HepG2 (cell line): ENCODE measurements at regions not wholly inside any gene's neighbourhood (a gene's known extent, or its start where the extent isn't known, plus 50 kb on each side); places are given as distances from the start of the nearest gene placed in this dataset.

Source experiments
- ATAC-seq: fragments of 200-7000 bp; cut with Tn5 transposase; 3 replicates; pipeline ENCODE4 v1.9.1; 2020; ENCODE audit warnings: mild to moderate bottlenecking, moderate library complexity
- BruUV-seq: library from RNA; stranded (reverse); fragments of 400-500 nt; replicated peaks from 2 replicates; lab custom pipeline; 2021; lab: Mats Ljungman, UMichigan
- CTCF ChIA-PET: fragments of 300-600 bp; formaldehyde crosslinking; extraction: SDS; loops from one replicate; lab custom pipeline; 2021; ENCODE audit warnings: low total read pairs, inconsistent platforms, low intra/inter-chr PET ratio; lab: Yijun Ruan, JAX
- POLR2A ChIA-PET: fragments of 350-600 bp; sonication (Branson Sonifier 250); formaldehyde crosslinking; loops from one replicate; lab custom pipeline; 2020; ENCODE audit warnings: antibody characterized with exemption, inconsistent platforms; lab: Yijun Ruan, JAX
- DNase-seq: peaks from one replicate; pipeline ENCODE4 v3.0.0-alpha.2; 2015; ENCODE audit warnings: low spot score
- FAIRE-seq: peaks from 3 replicates; lab custom pipeline; 2011; peaks lifted over from hg19 to GRCh38; lab: Jason Lieb, UNC
- H2AFZ ChIP-seq: one replicate; pipeline ENCODE4 v1.6.1; 2011; ENCODE audit warnings: low read length, inconsistent platforms
- H3K27ac ChIP-seq: fragments of 300-600 bp; 3 replicates; pipeline ENCODE4 v1.8.0; 2011; ENCODE audit warnings: mixed run types, mild to moderate bottlenecking, mixed read lengths, low read length, inconsistent platforms; ENCODE audit not compliant: insufficient read depth; ENCODE audit errors: extremely low read length
- H3K27me3 ChIP-seq, 2 experiments: fragments of 200-600 bp in 1 of 2; 2 replicates in 1 of 2; 3 replicates in 1 of 2; pipeline versions ENCODE4 v1.6.0 to v1.8.0; 2011; ENCODE audit warnings: low read length in 2 of 2, mild to moderate bottlenecking in 2 of 2, moderate library complexity in 2 of 2, inconsistent platforms in 1 of 2; ENCODE audit not compliant: insufficient read depth in 2 of 2, control insufficient read depth in 1 of 2
- H3K36me3 ChIP-seq, 2 experiments: fragments of 200-600 bp in 1 of 2; replicated peaks in 1 of 2; 2 replicates in 1 of 2; 3 replicates in 1 of 2; pipeline versions ENCODE4 v1.5.1 to v1.8.0; 2011; ENCODE audit warnings: low read length in 2 of 2, inconsistent platforms in 1 of 2; ENCODE audit not compliant: insufficient read depth in 2 of 2, control insufficient read depth in 1 of 2
- H3K4me1 ChIP-seq: 2 replicates; pipeline ENCODE4 v1.5.1; 2012; ENCODE audit warnings: low read length, inconsistent platforms; ENCODE audit not compliant: insufficient read depth
- H3K4me2 ChIP-seq: 2 replicates; pipeline ENCODE4 v1.6.0; 2011; ENCODE audit warnings: low read depth, low read length, inconsistent platforms
- H3K4me3 ChIP-seq, 3 experiments: fragments of 200-600 bp in 1 of 3; sonication (generic), shearing (Covaris generic) in 1 of 3; replicated peaks in 1 of 3; 2 replicates each; pipeline ENCODE4 v1.5.1; 2011 to 2016; ENCODE audit warnings: low read length in 3 of 3, inconsistent platforms in 2 of 3, low read depth in 2 of 3, mild to moderate bottlenecking in 2 of 3, control low read depth in 1 of 3, mixed read lengths in 1 of 3; ENCODE audit not compliant: insufficient read depth in 1 of 3
- H3K79me2 ChIP-seq: one replicate; pipeline ENCODE4 v1.6.1; 2011; ENCODE audit warnings: low read length, inconsistent platforms; ENCODE audit not compliant: insufficient read depth
- H3K9ac ChIP-seq: 2 replicates; pipeline ENCODE4 v1.6.0; 2011; ENCODE audit warnings: mild to moderate bottlenecking, low read depth, low read length, inconsistent platforms; ENCODE audit not compliant: insufficient read depth
- H3K9me3 ChIP-seq: 2 replicates; pipeline ENCODE4 v1.5.1; 2012; ENCODE audit warnings: mild to moderate bottlenecking, low read length
- H4K20me1 ChIP-seq: 2 replicates; pipeline ENCODE4 v1.6.0; 2011; ENCODE audit warnings: inconsistent platforms, mild to moderate bottlenecking, low read length, moderate library complexity; ENCODE audit not compliant: insufficient read depth
- CCDC6 ChIP-seq: sonication (generic); formaldehyde crosslinking; IDR thresholded peaks from 2 replicates; pipeline ENCODE4 v1.8.1; 2022; ENCODE audit warnings: mild to moderate bottlenecking, missing genetic modification reagents, moderate library complexity
- HOXD1 ChIP-seq: sonication (generic); formaldehyde crosslinking; IDR thresholded peaks from 2 replicates; pipeline ENCODE4 v1.5.0; 2020; ENCODE audit warnings: missing genetic modification reagents
- JUN ChIP-seq: sonication (generic); formaldehyde crosslinking; IDR thresholded peaks from 2 replicates; pipeline ENCODE4 v1.4.0; 2020; ENCODE audit warnings: mild to moderate bottlenecking, missing genetic modification reagents
- KMT2B ChIP-seq: IDR thresholded peaks from 2 replicates; pipeline ENCODE4 v1.6.1; 2016; ENCODE audit warnings: missing genetic modification reagents, missing compliant biosample characterization
- MAZ ChIP-seq, 2 experiments: sonication (generic) in 1 of 2; formaldehyde crosslinking in 1 of 2; IDR thresholded peaks; 2 replicates each; pipeline versions ENCODE4 v1.5.0 to v1.6.1; 2012 to 2020; ENCODE audit warnings: low read depth in 2 of 2, mild to moderate bottlenecking in 2 of 2, borderline replicate concordance in 1 of 2, improper control_type of control experiment in 1 of 2, low read length in 1 of 2, missing genetic modification reagents in 1 of 2, moderate library complexity in 1 of 2
- RBM22 ChIP-seq: fragments of 200-400 bp; formaldehyde crosslinking; optimal IDR thresholded peaks from 2 replicates; pipeline ENCODE3; 2017; ENCODE audit warnings: mild to moderate bottlenecking, low read length, moderate library complexity
- SNAPC4 ChIP-seq: sonication (generic); formaldehyde crosslinking; IDR thresholded peaks from 2 replicates; pipeline ENCODE4 v1.4.0; 2020; ENCODE audit warnings: mild to moderate bottlenecking, missing genetic modification reagents
- SP5 ChIP-seq: IDR thresholded peaks from 2 replicates; pipeline ENCODE4 v1.6.1; 2016; ENCODE audit warnings: low read depth, borderline replicate concordance
- TAF15 ChIP-seq: fragments of 200-400 bp; formaldehyde crosslinking; IDR thresholded peaks from one replicate; pipeline ENCODE4 v1.6.1; 2018; ENCODE audit warnings: mild to moderate bottlenecking, low read depth, low read length; ENCODE audit not compliant: poor library complexity, severe bottlenecking
- ZC3H13 ChIP-seq: sonication (generic); formaldehyde crosslinking; IDR thresholded peaks from 2 replicates; pipeline ENCODE4 v1.8.1; 2023; ENCODE audit warnings: mild to moderate bottlenecking, missing genetic modification reagents, moderate library complexity
- WGBS: methylation state at CpG from one replicate; pipeline ENCODE4 v1.1.6; 2017; ENCODE audit warnings: low lambda C conversion rate; 5-methylcytosine and 5-hydroxymethylcytosine counted together
- in situ Hi-C: cut with HindIII; loops from 2 replicates; pipeline ENCODE4 v1.10.0; 2017; ENCODE audit warnings: low pct_unique_long_range_greater_than_20kb; ENCODE audit not compliant: extremely low pct_ligation_motif_present
- intact Hi-C: fragments of 100-400 bp; cut with micrococcal nuclease; formaldehyde crosslinking; loops from one replicate; pipeline ENCODE4 v1.10.0; 2022; ENCODE audit not compliant: unreplicated experiment

- Histone ChIP-seq H3K79me2 (no peaks in the 10 kb centered on the region), H3K4me1 (peaks cover 9% of the 10 kb centered on the region), H3K4me2 (no peak overlapping the region), H2AFZ (no peak overlapping the region), H3K27me3 (0 out of 5 replicates have a peak, but pooled peaks cover 0 to 3% of the 10 kb centered on the region in 2 experiments), H3K9me3 (no peaks in the 10 kb centered on the region), H3K36me3 (no peaks in the 10 kb centered on the region), H4K20me1 (no peaks in the 10 kb centered on the region), H3K9ac (no peak overlapping the region), H3K27ac (no peak overlapping the region), H3K4me3 (no peak overlapping the region)
- ChIA-PET CTCF (no interaction called here), POLR2A (no interaction called here)
- no peak for FAIRE-seq
- intact Hi-C loops (no loop called here), in situ Hi-C loops (no loop called here)
- ATAC-seq = no peak
- 27% methylated on average over 2 of the region's 2 CpGs for WGBS
- no TSS peak for BruUV-seq
- no peak for DNase-seq
- TF ChIP-seq SNAPC4 (CRISPR knock-in tag) (no peak), ZC3H13 (CRISPR knock-in tag) (no peak), RBM22 (no peak), HOXD1 (CRISPR knock-in tag) (no peak), CCDC6 (CRISPR knock-in tag) (no peak), JUN (CRISPR knock-in tag) (no peak), TAF15 (no peak), SP5 (CRISPR knock-in tag) (no peak), KMT2B (CRISPR knock-in tag) (no peak), MAZ (IDR thresholded peaks at IDR 0.05; ENCODE audit: borderline replicate concordance, low read depth, low read length) (no peak), MAZ (CRISPR knock-in tag; IDR thresholded peaks at IDR 0.05; ENCODE audit: low read depth) (no peak)
These were observed 587.5 kb downstream of the XIRP2 start for GRCh38 chr2:167475791-167476190.
